Mucosa of descending colon (tissue), 3 donors: ENCODE measurements at regions not wholly inside any gene's neighbourhood (a gene's known extent, or its start where the extent isn't known, plus 50 kb on each side); places are given as distances from the start of the nearest gene placed in this dataset.

ENCODE experiments used
- ATAC-seq: fragments of 200-7000 bp; cut with Tn5 transposase; one replicate; pipeline ENCODE4 v1.9.1; 2020; ENCODE audit warnings: mild to moderate bottlenecking, moderate library complexity
- DNase-seq, 3 donors: peaks; one replicate each; pipeline ENCODE4 v3.0.0-alpha.2; 2020
- H3K36me3 ChIP-seq: fragments of 200-600 bp; one replicate; pipeline ENCODE4 v1.8.0; 2021; ENCODE audit warnings: low read depth, mild to moderate bottlenecking
- H3K4me1 ChIP-seq: fragments of 200-600 bp; one replicate; pipeline ENCODE4 v1.8.0; 2021; ENCODE audit warnings: low read depth, mild to moderate bottlenecking
- H3K4me3 ChIP-seq: fragments of 200-600 bp; one replicate; pipeline ENCODE4 v1.8.0; 2021; ENCODE audit warnings: mild to moderate bottlenecking
- H3K9me3 ChIP-seq: fragments of 200-600 bp; one replicate; pipeline ENCODE4 v1.8.0; 2021; ENCODE audit warnings: mild to moderate bottlenecking
- CTCF ChIP-seq: fragments of 200-600 bp; IDR thresholded peaks from one replicate; pipeline ENCODE4 v1.8.0; 2022; ENCODE audit warnings: antibody characterized with exemption, mild to moderate bottlenecking
- intact Hi-C, 2 donors: fragments of 100-400 bp; cut with DNase I in 1 of 2; cut with micrococcal nuclease in 1 of 2; formaldehyde crosslinking; loops; one replicate each; pipeline versions ENCODE4 v1.11.0 to v1.11.1; 2022; cut with DNase I, micrococcal nuclease
- donor health status: DM: no; HTN: no; CAD: no; lungs with moderate emphysema.
- donor health status: DM: no; HTN: no; CAD: no.
- donor health status: DM: no; HTN: yes; CAD: no.

- no peaks in the 10 kb centered on the region for H3K36me3 ChIP-seq
- intact Hi-C loops = no loop called here
Observed at GRCh38 chr11:101296896-101297295, 167.3 kb upstream of the PGR start.

GRCh38 chr11:101292661-101293240, 163.1 kb upstream of the PGR start:
- Histone ChIP-seq H3K4me1 (no peaks in the 10 kb centered on the region), H3K9me3 (no peaks in the 10 kb centered on the region), H3K4me3 (no peak overlapping the region), H3K36me3 (no peaks in the 10 kb centered on the region)
- DNase-seq = no peak
- TF ChIP-seq CTCF = no peak
- no peak for ATAC-seq
- intact Hi-C loops = no loop called here

More at GRCh38 chr11:101296896-101297295, 167.3 kb upstream of the PGR start:
- DNase-seq = no peak
- H3K4me1 ChIP-seq = no peaks in the 10 kb centered on the region
- no peak for ATAC-seq
- H3K4me3 ChIP-seq = no peak overlapping the region
- no peak for TF ChIP-seq CTCF
- H3K9me3 ChIP-seq = no peaks in the 10 kb centered on the region

DNA sequence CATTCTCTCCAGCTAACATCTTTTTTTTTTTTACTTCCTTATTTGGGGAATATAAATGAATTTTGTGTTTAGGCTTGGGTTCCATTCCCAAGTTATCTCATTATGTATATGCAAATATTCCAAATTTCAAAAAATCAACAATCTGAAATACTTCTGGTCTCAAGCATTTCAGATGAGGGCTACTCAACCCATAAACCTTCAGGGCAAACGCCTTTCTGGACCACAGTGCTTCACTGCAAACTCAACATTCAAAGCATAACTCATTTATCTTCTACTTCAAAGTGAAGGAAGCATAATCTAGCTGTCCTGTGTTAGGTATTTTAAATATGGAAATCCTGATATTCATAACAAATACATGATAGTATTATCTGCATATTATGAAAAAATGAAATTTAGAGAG, 161.7 kb upstream of the PGR start:
- H3K36me3 ChIP-seq = no peaks in the 10 kb centered on the region
- no peak overlapping the region for H3K4me3 ChIP-seq
- TF ChIP-seq CTCF = no peak
- DNase-seq (no peak), ATAC-seq (no peak)
- H3K9me3 ChIP-seq = no peaks in the 10 kb centered on the region
- H3K4me1 ChIP-seq = no peaks in the 10 kb centered on the region
- intact Hi-C loops = no loop called here

- DNase-seq (no peak), ATAC-seq (no peak)
- H3K4me1 ChIP-seq = no peaks in the 10 kb centered on the region
- H3K4me3 ChIP-seq = no peak overlapping the region
- TF ChIP-seq CTCF = no peak
- H3K36me3 ChIP-seq = no peaks in the 10 kb centered on the region
- no peaks in the 10 kb centered on the region for H3K9me3 ChIP-seq
- intact Hi-C loops = no loop called here
Observed at GRCh38 chr11:101288392-101288791, 158.8 kb upstream of the PGR start.

DNA sequence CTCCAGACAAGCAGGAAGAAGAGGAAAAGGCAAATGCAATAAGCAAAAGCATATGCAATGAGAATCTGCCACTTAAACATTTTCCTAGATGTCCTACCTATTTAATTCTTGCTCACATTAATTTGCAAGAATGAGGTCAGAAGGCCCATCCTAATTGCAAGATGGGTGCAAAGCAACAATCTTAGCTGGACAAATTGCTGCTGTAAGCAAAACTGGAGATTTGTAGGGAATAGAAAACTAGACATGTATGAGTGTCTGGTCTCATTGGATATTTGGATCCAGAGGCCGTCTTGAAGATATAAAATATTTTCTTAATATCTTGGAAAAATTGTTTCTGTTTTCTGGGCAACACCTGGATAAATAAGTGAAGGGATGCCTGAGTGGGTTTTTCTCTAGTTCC, 150.1 kb upstream of the PGR start:
- Histone ChIP-seq H3K36me3 (no peaks in the 10 kb centered on the region), H3K4me1 (no peaks in the 10 kb centered on the region), H3K9me3 (no peaks in the 10 kb centered on the region), H3K4me3 (no peak overlapping the region)
- DNase-seq = no peak
- intact Hi-C loops = no loop called here
- TF ChIP-seq CTCF = no peak
- ATAC-seq = no peak

GRCh38 chr11:101278286-101278685, 148.7 kb upstream of the PGR start:
- Histone ChIP-seq H3K4me3 (no peak overlapping the region), H3K4me1 (no peaks in the 10 kb centered on the region), H3K36me3 (no peaks in the 10 kb centered on the region), H3K9me3 (no peaks in the 10 kb centered on the region)
- no peak for TF ChIP-seq CTCF
- ATAC-seq (no peak), DNase-seq (no peak)
- intact Hi-C loops = no loop called here
